Loucy (cell line): ENCODE measurements at regions not wholly inside any gene's neighbourhood (a gene's known extent, or its start where the extent isn't known, plus 50 kb on each side); places are given as distances from the start of the nearest gene placed in this dataset.

Source experiments
- EZH2phosphoT487 ChIP-seq: fragments of 200-600 bp; IDR thresholded peaks from 2 replicates; pipeline ENCODE4 v1.6.1; 2018; ENCODE audit warnings: antibody characterized with exemption, mild to moderate bottlenecking, moderate library complexity, borderline replicate concordance
- TF ChIP-seq, protein P1 (sequence below): fragments of 200-600 bp; sonication (generic); conservative IDR thresholded peaks from 2 replicates; pipeline ENCODE4 v1.5.1; 2014; ENCODE audit warnings: mild to moderate bottlenecking, antibody characterized with exemption, low read length

DNA sequence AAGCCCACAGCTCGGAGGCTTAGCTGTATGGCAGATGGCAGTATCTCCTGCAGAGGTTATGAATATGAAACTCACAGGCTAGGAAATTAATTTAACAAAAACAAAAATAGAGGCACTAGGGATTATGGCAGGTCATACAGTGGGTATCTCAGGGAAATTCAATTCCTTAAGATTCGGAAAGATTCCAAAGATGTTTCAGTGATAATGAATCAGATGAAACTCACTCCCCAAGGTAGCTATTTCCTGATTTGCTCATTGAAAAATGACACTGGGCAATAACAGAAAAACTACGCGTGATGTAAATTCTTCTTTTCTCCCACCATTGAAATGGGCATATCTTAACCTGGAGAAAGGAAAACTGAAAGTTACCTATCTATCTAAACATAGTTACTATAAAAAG is 414.1 kb downstream of the STK39 start:
- TF ChIP-seq, protein P1, sequence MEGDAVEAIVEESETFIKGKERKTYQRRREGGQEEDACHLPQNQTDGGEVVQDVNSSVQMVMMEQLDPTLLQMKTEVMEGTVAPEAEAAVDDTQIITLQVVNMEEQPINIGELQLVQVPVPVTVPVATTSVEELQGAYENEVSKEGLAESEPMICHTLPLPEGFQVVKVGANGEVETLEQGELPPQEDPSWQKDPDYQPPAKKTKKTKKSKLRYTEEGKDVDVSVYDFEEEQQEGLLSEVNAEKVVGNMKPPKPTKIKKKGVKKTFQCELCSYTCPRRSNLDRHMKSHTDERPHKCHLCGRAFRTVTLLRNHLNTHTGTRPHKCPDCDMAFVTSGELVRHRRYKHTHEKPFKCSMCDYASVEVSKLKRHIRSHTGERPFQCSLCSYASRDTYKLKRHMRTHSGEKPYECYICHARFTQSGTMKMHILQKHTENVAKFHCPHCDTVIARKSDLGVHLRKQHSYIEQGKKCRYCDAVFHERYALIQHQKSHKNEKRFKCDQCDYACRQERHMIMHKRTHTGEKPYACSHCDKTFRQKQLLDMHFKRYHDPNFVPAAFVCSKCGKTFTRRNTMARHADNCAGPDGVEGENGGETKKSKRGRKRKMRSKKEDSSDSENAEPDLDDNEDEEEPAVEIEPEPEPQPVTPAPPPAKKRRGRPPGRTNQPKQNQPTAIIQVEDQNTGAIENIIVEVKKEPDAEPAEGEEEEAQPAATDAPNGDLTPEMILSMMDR, result no peak
- no peak for TF ChIP-seq EZH2phosphoT487
